KG1 (cell line): ENCODE measurements at regions not wholly inside any gene's neighbourhood (a gene's known extent, or its start where the extent isn't known, plus 50 kb on each side); places are given as distances from the start of the nearest gene placed in this dataset.
"Not testable (repeated sequence)": the region's sequence is repeated elsewhere in the genome, so short reads cannot be mapped to it uniquely, and the experiment has no call there.

Experiments used
- DNase-seq: peaks from one replicate; lab custom pipeline; 2025; lab: John Stamatoyannopoulos, UW

GRCh38 chr1:38213646-38214434 lies 167.2 kb upstream of the POU3F1 start:
- peak; percentile 4 for DNase-seq

GRCh38 chr1:38210895-38211177 lies 164.2 kb upstream of the POU3F1 start:
- no peak for DNase-seq

- DNase-seq, result no peak
Observed at GRCh38 chr1:38210021-38210894, 163.7 kb upstream of the POU3F1 start.

DNA sequence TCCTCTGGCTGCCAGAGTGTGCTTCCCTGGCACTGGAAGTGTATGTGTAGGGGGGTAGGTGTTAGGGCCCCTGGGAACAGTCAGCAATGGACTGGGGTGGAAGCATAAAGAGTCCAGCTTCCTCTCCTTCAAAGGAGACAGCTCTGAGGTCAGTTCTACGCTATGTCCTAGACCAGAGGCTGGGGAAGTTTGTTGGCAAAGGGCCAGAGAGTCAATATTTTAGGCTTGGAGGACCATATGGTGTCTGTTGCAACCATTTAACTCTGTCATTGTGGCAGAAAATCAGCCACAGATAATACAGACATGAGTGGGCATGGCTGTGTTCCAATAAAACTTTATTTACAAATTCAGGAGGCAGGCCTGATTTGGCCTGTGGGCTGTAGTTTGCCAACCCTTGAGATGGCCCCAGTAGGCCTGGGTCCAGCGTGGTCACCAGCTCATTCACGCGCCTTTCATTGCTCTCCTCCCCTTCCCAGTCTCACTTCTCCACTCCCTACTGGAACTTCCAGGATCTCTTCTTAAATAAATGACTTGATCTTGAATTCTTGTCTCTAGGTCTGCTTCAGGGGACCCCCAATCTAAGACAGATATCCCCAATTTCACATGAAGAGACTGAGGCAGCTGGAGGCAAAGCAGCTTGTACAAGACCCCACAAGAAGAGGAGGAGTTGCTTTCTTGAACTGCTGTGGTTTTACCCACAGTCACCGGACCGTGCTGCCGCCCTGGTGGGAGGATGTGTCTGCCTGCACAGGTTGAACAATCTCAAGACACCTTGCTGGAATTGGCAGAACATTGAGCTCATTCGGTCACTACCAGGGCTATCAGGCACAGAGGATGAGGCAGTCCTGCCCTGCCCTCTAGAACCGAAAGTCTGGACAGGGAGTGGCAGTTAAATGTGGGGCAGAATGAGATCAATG lies 162.4 kb upstream of the POU3F1 start:
- DNase-seq, result no peak

GRCh38 chr1:38207906-38208305 lies 161.3 kb upstream of the POU3F1 start:
- no peak for DNase-seq

GRCh38 chr1:38207275-38207674 lies 160.7 kb upstream of the POU3F1 start:
- DNase-seq, result no peak

- DNase-seq, result no peak
Observed at GRCh38 chr1:38204698-38205097, 158.1 kb upstream of the POU3F1 start.

DNA sequence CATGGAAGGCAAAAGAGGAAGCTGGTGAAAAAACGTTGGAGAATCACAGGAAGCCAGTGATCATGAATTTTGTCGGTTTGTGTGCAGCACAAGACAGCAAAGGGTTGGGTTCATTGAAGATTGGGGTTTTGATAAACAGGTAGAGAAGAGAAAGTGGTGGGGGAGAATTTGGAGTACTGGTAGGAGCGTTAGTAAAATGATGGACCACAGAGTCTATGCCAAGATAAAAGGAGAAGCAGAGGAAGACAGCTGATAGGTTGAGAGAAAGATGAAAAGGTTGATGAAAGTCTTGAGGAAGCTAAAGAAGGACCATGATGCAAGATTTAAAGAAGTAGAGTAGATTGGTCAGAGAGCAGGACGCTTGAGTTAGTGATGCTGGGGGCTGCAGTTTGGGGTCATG lies 156.8 kb upstream of the POU3F1 start:
- DNase-seq, result no peak

- DNase-seq, result no peak
Observed at GRCh38 chr1:38201431-38201830, 154.8 kb upstream of the POU3F1 start.

DNA sequence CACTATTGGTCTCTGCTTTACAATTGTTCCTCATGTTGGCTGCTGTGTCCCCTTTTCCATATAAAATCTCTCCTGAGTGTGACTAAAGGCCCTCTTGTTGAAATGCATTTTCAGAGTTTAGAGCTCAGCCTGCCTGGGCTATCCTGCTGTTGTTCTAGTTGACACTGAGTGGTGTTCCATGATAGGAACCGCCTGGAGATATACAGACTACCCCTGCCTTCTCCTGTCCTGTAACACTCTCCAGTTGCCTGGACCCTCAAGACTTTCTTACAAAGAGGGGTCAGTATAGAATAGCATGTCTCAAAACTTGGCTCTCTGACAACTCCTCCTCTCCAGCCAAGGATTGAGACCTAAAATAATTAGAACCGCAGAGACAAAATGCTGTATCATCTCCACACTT lies 152.0 kb upstream of the POU3F1 start:
- DNase-seq, result no peak

DNA sequence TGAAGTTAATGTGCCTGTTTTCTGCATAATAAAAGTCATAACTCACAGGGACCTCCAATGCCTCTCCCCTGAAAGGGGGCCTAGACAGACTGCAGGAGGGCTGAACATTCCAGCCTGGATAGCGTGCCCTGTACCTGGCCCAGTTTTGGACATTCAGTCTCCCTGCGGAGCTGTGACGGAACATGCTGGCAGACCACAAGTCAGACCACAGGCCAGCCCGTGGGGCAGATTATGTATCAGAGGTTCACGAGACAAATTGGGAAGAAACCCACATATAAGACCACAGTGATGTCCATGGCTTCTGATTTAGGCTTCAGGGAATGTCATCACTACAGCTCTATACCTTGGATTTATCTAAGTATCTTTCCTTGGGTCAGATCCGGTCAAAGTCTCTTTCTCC lies 151.5 kb upstream of the POU3F1 start:
- no peak for DNase-seq

GRCh38 chr1:38197312-38198061 lies 150.9 kb upstream of the POU3F1 start:
- no peak for DNase-seq

DNA sequence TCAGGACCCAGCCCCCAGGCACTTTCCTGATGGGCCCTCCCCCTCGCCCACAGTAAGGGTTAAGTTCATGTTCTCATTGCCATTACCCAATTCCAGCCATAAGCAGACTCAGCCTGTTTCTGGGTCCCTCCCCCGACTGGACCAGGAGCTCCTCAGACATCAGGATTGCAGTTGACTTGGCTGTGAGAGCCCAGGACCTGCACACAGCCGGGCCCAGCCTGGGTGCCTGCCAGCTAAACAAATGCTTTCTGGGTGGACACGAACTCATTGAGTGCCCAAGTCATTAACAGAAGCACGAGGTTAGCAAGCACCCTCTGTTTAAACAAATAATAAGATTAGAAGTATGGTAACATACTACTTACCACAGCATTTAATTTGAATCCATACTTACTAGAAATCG lies 147.9 kb upstream of the POU3F1 start:
- no peak for DNase-seq

DNA sequence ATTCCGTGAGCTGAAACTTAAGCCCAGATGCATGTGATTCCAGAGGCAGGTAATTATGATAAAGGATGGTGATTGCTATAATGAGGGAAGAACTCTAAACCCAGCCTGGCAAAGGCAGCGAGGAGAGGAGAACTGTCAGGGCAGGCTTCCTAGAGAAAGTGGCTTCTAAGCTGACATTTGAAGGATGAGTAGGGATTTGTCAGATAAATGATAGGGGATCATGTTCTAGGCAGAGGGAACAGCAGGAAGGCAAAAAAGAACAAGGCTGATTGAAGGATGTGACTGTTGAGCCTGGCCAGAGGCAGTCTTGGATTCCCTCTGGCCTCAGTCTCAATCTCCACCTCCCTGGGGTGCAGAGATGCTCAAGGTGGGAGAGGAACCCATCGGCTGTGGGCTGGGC lies 146.4 kb upstream of the POU3F1 start:
- no peak for DNase-seq

DNA sequence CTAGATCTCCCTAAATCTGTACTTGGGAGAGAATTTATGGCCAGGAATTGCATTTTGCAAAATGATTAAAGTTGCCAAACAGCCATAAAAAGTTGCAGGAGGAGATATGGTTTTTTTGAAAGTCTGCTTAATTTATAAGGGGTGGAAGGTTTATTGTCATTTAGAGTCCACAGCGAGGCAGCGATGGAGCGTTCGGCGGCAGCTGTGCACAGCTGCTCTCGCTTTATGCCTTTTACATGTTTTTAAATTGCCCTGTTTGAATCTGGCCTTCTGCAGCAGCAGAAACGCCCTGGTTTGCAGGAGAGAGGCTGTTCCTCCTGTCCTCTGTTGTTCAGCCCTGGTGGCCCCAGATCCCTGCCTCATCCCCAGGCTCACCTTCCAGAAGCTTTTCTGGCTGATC lies 144.9 kb upstream of the POU3F1 start:
- no peak for DNase-seq

DNA sequence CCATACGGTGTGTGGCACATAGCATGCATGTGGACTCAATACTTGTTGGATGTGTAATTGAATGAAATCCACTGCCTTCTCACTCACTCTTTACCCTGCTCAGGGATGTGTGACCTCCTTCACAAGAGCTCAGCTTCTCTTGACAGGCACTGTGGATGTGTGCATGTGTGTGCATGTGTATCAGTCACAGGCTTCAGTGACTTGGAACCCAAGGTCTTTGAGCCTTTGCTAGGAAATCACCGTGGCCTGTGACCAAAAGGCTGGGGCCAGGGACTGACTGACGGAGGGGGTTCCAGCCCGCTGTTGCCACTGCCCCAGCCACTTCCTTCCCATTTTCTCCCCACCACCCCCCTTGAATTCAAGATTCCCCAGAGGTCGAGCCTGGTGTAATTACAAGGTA lies 144.4 kb upstream of the POU3F1 start:
- peak; percentile 4 for DNase-seq

DNA sequence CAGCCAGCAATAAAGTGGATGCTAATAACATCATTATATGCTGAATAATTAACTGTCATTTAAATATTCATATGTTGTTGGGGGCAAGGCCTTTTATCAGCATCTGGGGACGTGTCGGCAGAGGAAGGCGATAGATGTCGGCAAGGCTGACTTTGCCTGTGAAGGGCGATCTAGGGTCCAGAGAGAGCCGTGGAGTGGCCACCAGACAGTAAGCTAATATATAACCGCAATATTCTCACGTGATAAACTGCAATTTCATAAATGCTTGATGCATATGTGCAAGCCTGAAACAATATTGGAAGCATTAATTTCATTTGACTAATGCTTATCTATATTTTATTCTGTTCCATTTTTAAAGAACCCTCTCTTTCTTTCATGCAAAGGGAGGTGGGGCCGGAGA lies 141.0 kb upstream of the POU3F1 start:
- DNase-seq, result no peak

GRCh38 chr1:38186566-38186965 lies 140.0 kb upstream of the POU3F1 start:
- DNase-seq, result no peak

GRCh38 chr1:38185913-38186312 lies 139.3 kb upstream of the POU3F1 start:
- DNase-seq, result no peak

DNA sequence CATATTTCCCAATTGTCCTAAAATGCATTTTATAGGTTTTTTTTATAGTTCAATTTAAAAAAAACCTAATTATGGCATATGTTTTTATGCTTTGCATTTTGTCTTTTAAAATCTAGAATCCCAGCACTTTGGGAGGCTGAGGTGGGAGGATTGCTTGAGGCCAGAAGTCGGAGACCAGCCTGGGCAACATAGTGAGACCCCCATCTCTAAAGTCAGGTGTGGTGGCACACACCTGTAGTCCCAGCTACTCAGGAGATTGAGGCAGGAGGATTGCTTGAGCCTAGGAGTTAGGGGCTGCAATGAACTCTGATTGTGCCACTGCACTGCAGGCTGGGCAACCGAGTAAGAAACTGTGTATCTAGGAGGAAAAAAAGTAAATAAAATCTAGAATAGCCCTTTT lies 137.2 kb upstream of the POU3F1 start:
- no peak for DNase-seq

DNA sequence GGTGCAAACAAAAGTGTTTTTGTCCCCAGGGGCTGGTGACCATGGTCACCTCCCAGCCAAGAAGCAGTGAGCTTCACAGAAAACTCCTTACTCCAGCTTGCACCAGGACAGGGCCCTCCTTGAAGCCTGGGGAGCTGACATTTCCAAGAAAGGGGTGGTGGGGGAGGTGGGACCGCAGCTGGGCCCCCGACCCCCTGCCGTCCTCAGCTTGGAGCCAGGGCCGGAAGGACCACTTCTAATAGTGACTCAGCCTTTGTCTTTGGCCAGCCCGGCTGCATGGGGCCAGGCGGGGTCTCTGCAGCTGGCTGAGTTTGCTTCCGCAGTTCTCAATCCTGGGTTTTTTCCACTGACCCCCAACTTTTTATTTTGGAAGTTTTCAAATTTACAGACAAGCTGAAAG lies 136.5 kb upstream of the POU3F1 start:
- DNase-seq, result no peak

DNA sequence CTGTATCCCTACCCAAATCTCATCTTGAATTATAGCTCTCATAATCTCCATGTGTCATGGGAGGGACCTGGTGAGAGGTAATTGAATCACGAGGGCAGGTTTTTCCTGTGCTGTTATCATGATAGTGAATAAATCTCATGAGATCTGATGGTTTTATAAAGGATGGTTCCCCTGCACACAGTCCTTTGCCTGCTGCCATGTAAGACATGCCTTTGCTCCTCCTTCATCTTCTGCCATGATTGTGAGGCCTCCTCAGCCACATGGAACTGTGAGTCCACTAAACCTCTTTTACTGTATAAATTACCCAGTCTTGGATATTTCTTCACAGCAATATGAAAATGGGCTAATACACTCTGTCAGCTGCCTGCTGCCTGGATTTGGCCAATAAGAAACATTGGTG lies 133.8 kb upstream of the POU3F1 start:
- not testable (repeated sequence) for DNase-seq
